Stimulated activated CD4-positive, alpha-beta T cell treated with anti-CD3 and anti-CD28 coated beads, Interleukin-4, amount 100 ng/mL, for 1 hour (primary cell): ENCODE measurements at regions not wholly inside any gene's neighbourhood (a gene's known extent, or its start where the extent isn't known, plus 50 kb on each side); places are given as distances from the start of the nearest gene placed in this dataset.
"Not testable (repeated sequence)": the region's sequence is repeated elsewhere in the genome, so short reads cannot be mapped to it uniquely, and the experiment has no call there.

ENCODE experiments used
- DNase-seq: peaks from one replicate; pipeline ENCODE4 v3.0.0-alpha.2; 2020

GRCh38 chr5:130427222-130427955, 523.1 kb downstream of the CHSY3 start:
- DNase-seq: no peak

- no peak for DNase-seq
Observed at GRCh38 chr5:130425424-130425823, 521.2 kb downstream of the CHSY3 start.

- DNase-seq: no peak
Observed at GRCh38 chr5:130424341-130424740, 520.1 kb downstream of the CHSY3 start.

GRCh38 chr5:130402906-130403305, 498.6 kb downstream of the CHSY3 start:
- no peak for DNase-seq

- no peak for DNase-seq
Observed at GRCh38 chr5:130400091-130400490, 495.8 kb downstream of the CHSY3 start.

GRCh38 chr5:130398825-130399224, 494.6 kb downstream of the CHSY3 start:
- DNase-seq: no peak

- DNase-seq: not testable (repeated sequence)
Observed at GRCh38 chr5:130397727-130398126, 493.5 kb downstream of the CHSY3 start.

GRCh38 chr5:130397132-130397531, 492.9 kb downstream of the CHSY3 start:
- DNase-seq: no peak

GRCh38 chr5:130391727-130392264, 487.5 kb downstream of the CHSY3 start:
- DNase-seq: not testable (repeated sequence)

- no peak for DNase-seq
Observed at GRCh38 chr5:130386155-130386554, 481.9 kb downstream of the CHSY3 start.

- no peak for DNase-seq
Observed at GRCh38 chr5:130385656-130386055, 481.4 kb downstream of the CHSY3 start.

GRCh38 chr5:130365956-130366355, 461.7 kb downstream of the CHSY3 start:
- no peak for DNase-seq

GRCh38 chr5:130350131-130350530, 445.9 kb downstream of the CHSY3 start:
- no peak for DNase-seq

GRCh38 chr5:130337179-130337888, 433.1 kb downstream of the CHSY3 start:
- DNase-seq: no peak

- no peak for DNase-seq
Observed at GRCh38 chr5:130335117-130335516, 430.9 kb downstream of the CHSY3 start.

GRCh38 chr5:130333089-130333488, 428.8 kb downstream of the CHSY3 start:
- DNase-seq: no peak

- DNase-seq: no peak
Observed at GRCh38 chr5:130331332-130331731, 427.1 kb downstream of the CHSY3 start.

GRCh38 chr5:130324953-130325671, 420.8 kb downstream of the CHSY3 start:
- no peak for DNase-seq

GRCh38 chr5:130323804-130324454, 419.7 kb downstream of the CHSY3 start:
- no peak for DNase-seq

- DNase-seq: no peak
Observed at GRCh38 chr5:130321931-130322330, 417.7 kb downstream of the CHSY3 start.

GRCh38 chr5:130316971-130317680, 412.9 kb downstream of the CHSY3 start:
- DNase-seq: no peak

GRCh38 chr5:130295235-130295634, 391.0 kb downstream of the CHSY3 start:
- DNase-seq: no peak
